ENCODE measurements at regions not wholly inside any gene's neighbourhood (a gene's known extent, or its start where the extent isn't known, plus 50 kb on each side); places are given as distances from the start of the nearest gene placed in this dataset.

- no peak overlapping the region for H3K27ac ChIP-seq
- no peak for TF ChIP-seq CTCF (conservative IDR thresholded peaks at IDR 0.05)
Observed at GRCh38 chr11:30089921-30090320, 73.1 kb upstream of the KCNA4 start.

- H3K27ac ChIP-seq, result no peak overlapping the region
- no peak for TF ChIP-seq CTCF (conservative IDR thresholded peaks at IDR 0.05)
Observed at GRCh38 chr11:30091246-30091645, 74.4 kb upstream of the KCNA4 start.

GRCh38 chr11:30091737-30092136 is 74.9 kb upstream of the KCNA4 start:
- H3K27ac ChIP-seq, result no peak overlapping the region
- no peak for TF ChIP-seq CTCF (conservative IDR thresholded peaks at IDR 0.05)

GRCh38 chr11:30092518-30092917 is 75.7 kb upstream of the KCNA4 start:
- TF ChIP-seq CTCF (conservative IDR thresholded peaks at IDR 0.05), result no peak
- no peak overlapping the region for H3K27ac ChIP-seq

- H3K27ac ChIP-seq, result no peak overlapping the region
- no peak; the same call in 1 of the 2 replicates for TF ChIP-seq CTCF (conservative IDR thresholded peaks at IDR 0.05)
Observed at GRCh38 chr11:30100495-30100894, 83.7 kb upstream of the KCNA4 start.

GRCh38 chr11:30106222-30107181 is 89.7 kb upstream of the KCNA4 start:
- no peak for TF ChIP-seq CTCF (conservative IDR thresholded peaks at IDR 0.05)
- no peak overlapping the region for H3K27ac ChIP-seq

- no peak for TF ChIP-seq CTCF (conservative IDR thresholded peaks at IDR 0.05)
- no peak overlapping the region for H3K27ac ChIP-seq
Observed at GRCh38 chr11:30107899-30108298, 91.1 kb upstream of the KCNA4 start.
